HG02571 (cell line): ENCODE measurements at regions not wholly inside any gene's neighbourhood (a gene's known extent, or its start where the extent isn't known, plus 50 kb on each side); places are given as distances from the start of the nearest gene placed in this dataset.
"Not testable (repeated sequence)": the region's sequence is repeated elsewhere in the genome, so short reads cannot be mapped to it uniquely, and the experiment has no call there.

Source experiments
- ATAC-seq: cut with Tn5 transposase; IDR thresholded peaks from one replicate; pipeline ENCODE4 v1.9.1; 2021; ENCODE audit warnings: mild to moderate bottlenecking, moderate library complexity; ENCODE audit not compliant: unreplicated experiment

- ATAC-seq, result no peak
These were observed 73.5 kb upstream of the DHRSX start for GRCh38 chrX:2574271-2574670.

DNA sequence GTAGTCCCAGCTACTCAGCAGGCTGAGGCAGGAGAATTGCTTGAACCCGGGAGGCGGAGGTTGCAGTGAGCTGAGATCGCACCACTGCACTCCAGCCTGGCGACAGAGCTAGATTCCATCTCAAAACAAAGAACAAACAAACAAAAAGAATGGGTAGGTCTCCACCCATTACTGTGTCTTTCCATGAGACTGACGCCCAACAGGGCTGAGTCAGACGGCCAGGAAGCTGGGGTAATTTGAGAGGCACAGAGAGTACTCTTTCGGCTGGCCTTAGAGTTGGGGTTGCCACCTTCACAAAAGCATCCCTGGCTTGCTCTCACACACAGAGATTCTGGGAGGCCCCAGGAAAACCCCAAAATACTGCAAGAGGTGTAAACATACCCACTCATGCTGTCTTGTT is 72.0 kb upstream of the DHRSX start:
- ATAC-seq, result no peak

GRCh38 chrX:2568125-2568524 is 67.3 kb upstream of the DHRSX start:
- ATAC-seq, result no peak

GRCh38 chrX:2566055-2566454 is 65.3 kb upstream of the DHRSX start:
- no peak for ATAC-seq

DNA sequence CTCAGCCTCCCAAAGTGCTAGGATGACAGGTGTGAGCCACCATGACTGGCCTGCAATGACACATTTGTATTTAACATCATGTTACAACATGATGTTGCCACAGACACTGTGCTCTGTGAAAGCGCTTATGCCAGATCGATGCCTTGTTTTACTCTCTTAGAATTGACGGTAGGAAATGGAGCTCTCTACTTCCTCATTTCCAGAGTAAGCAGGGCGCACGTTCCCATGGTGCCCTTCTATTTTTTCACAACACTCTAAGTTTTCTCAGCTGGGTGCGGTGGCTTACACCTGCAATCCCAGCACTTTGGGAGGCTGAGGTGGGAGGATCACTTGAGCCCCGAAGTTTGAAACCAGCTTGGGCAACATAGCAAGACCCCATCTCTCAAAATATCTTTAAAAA is 60.7 kb upstream of the DHRSX start:
- no peak for ATAC-seq

DNA sequence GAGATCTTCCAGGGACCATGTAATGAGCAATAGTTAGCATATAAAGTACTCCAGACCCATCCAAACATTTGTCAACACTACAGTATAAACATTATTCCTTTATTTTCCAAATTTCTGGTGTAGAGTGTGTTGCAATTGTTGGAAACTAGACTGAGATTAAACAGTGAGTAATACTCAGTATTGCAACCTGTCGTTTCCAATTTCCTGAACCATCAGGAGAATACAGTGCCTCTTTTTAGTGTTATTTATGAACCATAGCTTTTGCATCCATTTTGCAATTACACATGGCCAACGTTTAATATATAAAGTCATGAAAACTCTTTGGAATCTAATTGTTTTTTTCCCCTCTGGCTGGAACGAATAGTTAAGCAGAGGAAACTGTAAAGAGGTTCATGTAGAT is 58.3 kb upstream of the DHRSX start:
- no peak for ATAC-seq

- ATAC-seq, result no peak
These were observed 54.1 kb upstream of the DHRSX start for GRCh38 chrX:2554891-2555290.

DNA sequence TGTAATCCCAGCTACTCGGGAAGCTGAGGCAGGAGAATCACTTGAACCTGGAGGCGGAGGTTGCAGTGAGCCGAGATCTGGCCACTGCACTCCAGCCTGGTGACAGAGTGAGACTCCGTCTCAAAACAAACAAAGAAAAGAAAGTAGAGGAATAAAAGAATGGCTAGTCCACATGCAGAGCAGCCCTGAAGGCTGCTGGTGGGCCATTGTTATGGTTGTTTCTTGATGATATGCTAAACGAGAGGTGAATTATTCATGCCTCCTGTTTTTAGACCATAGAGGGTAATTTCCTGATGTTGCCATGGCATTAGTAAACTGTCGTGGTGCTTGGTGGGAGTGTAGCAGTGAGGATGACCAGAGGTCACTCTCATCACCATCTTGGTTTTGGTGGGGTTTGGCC is 53.3 kb upstream of the DHRSX start:
- ATAC-seq, result not testable (repeated sequence)

DNA sequence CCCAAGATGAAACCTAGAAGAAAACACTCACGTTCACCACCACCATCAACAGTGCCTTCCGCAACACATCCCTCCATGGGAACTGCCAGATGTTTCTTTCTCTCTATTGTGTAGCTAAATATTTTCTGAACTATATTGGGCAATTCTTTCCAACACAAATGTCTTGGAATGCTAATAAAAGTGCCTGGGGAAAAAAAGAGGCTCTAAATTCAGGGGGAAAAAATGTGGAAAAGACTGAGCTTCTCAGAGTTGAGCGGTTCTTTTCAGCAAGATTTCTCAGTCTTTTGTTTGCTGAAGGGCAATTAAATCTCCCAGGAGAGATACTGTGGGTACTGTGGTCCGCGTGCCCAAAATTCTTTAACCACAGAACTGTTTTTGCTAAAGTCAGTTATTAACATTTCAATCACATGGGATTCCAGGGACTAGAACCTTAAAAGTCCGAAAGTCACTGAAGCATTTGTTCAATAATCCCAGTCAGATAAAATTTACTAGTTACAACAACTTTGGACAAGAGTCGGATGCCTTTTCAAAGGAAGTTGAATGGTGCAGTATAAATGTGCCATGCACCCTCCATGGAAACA is 51.9 kb upstream of the DHRSX start:
- ATAC-seq, result no peak

GRCh38 chrX:2550328-2551020 is 49.7 kb upstream of the DHRSX start:
- ATAC-seq, result no peak
